Neural cell (in vitro differentiated cells): ENCODE measurements at regions not wholly inside any gene's neighbourhood (a gene's known extent, or its start where the extent isn't known, plus 50 kb on each side); places are given as distances from the start of the nearest gene placed in this dataset.

Experiments
- H2AFZ ChIP-seq: fragments of 200-600, 300-800 bp; sonication (generic), shearing (Covaris generic); 2 replicates; pipeline ENCODE4 v1.6.0; 2014; ENCODE audit warnings: low read depth, mild to moderate bottlenecking, antibody characterized with exemption, low read length, moderate library complexity
- H3F3A ChIP-seq: fragments of 200-600 bp; shearing (Covaris generic); 2 replicates; pipeline ENCODE4 v1.6.1; 2016; ENCODE audit warnings: mild to moderate bottlenecking, moderate library complexity, mixed read lengths, antibody characterized with exemption, low read length; ENCODE audit not compliant: insufficient read depth, poor library complexity, severe bottlenecking
- H3K27ac ChIP-seq: fragments of 200-600, 300-800 bp; sonication (generic), shearing (Covaris generic); 2 replicates; pipeline ENCODE4 v1.5.1; 2014; ENCODE audit warnings: mild to moderate bottlenecking, low read length, moderate library complexity
- H3K27me3 ChIP-seq: fragments of 300-800, 200-600 bp; sonication (generic), shearing (Covaris generic); 2 replicates; pipeline ENCODE4 v1.6.0; 2014; ENCODE audit warnings: mild to moderate bottlenecking, low read depth, low read length, moderate library complexity; ENCODE audit not compliant: insufficient read depth
- H3K36me3 ChIP-seq: fragments of 300-800, 200-600 bp; sonication (generic), shearing (Covaris generic); 2 replicates; pipeline ENCODE4 v1.5.1; 2014; ENCODE audit warnings: mild to moderate bottlenecking, antibody characterized with exemption, low read length, moderate library complexity; ENCODE audit not compliant: insufficient read depth
- H3K4me2 ChIP-seq: fragments of 300-800, 200-600 bp; sonication (generic), shearing (Covaris generic); 2 replicates; pipeline ENCODE4 v1.6.0; 2014; ENCODE audit warnings: mild to moderate bottlenecking, low read length
- H3K4me3 ChIP-seq: fragments of 300-800, 200-600 bp; sonication (generic), shearing (Covaris generic); 2 replicates; pipeline ENCODE4 v1.5.1; 2014; ENCODE audit warnings: mild to moderate bottlenecking, low read length, moderate library complexity
- H3K79me2 ChIP-seq: fragments of 200-600 bp; shearing (Covaris generic); replicated peaks from 2 replicates; pipeline ENCODE4 v1.6.0; 2014; ENCODE audit warnings: mild to moderate bottlenecking, low read length, moderate library complexity; ENCODE audit not compliant: insufficient read depth
- H3K9ac ChIP-seq: fragments of 300-800, 200-600 bp; sonication (generic), shearing (Covaris generic); 2 replicates; pipeline ENCODE4 v1.6.1; 2016; ENCODE audit warnings: mild to moderate bottlenecking, low read length, mixed read lengths
- H3K9me2 ChIP-seq: fragments of 200-600 bp; shearing (Covaris generic); 2 replicates; pipeline ENCODE4 v1.6.1; 2016; ENCODE audit warnings: mild to moderate bottlenecking, low read length, mixed read lengths; ENCODE audit not compliant: insufficient read depth
- H3K9me3 ChIP-seq: fragments of 200-600, 300-800 bp; sonication (generic), shearing (Covaris generic); 2 replicates; pipeline ENCODE4 v1.6.1; 2016; ENCODE audit warnings: mild to moderate bottlenecking, mixed run types, low read length, moderate library complexity, mixed read lengths
- H4K20me1 ChIP-seq: fragments of 200-600 bp; shearing (Covaris generic); 2 replicates; pipeline ENCODE4 v1.6.1; 2016; ENCODE audit warnings: mild to moderate bottlenecking, mixed run types; ENCODE audit not compliant: insufficient read depth
- EP300 ChIP-seq: fragments of 450-650 bp; conservative IDR thresholded peaks from 2 replicates; pipeline ENCODE4 v1.6.1; 2014; ENCODE audit warnings: antibody characterized with exemption, mild to moderate bottlenecking, moderate library complexity; ENCODE audit not compliant: poor library complexity, severe bottlenecking
- EZH2 ChIP-seq: fragments of 200-600, 300-800 bp; shearing (Covaris generic), sonication (generic); IDR thresholded peaks from 2 replicates; pipeline ENCODE4 v1.6.1; 2014; ENCODE audit warnings: antibody characterized with exemption, low read length, borderline replicate concordance, mild to moderate bottlenecking; ENCODE audit not compliant: insufficient read depth, poor library complexity, severe bottlenecking
- MXI1 ChIP-seq: fragments of 450-650 bp; conservative IDR thresholded peaks from 2 replicates; pipeline ENCODE4 v1.6.1; 2014; ENCODE audit warnings: antibody characterized with exemption, mild to moderate bottlenecking; ENCODE audit not compliant: poor library complexity, severe bottlenecking
- POLR2AphosphoS5 ChIP-seq: IDR thresholded peaks from 2 replicates; pipeline ENCODE4 v1.6.1; 2012
- RAD21 ChIP-seq: fragments of 450-650 bp; conservative IDR thresholded peaks from 2 replicates; pipeline ENCODE4 v1.6.1; 2014; ENCODE audit warnings: antibody characterized with exemption, mild to moderate bottlenecking, moderate library complexity
- SMC3 ChIP-seq: fragments of 450-650 bp; conservative IDR thresholded peaks from 2 replicates; pipeline ENCODE4 v1.6.1; 2014; ENCODE audit warnings: antibody characterized with exemption, mild to moderate bottlenecking, moderate library complexity; ENCODE audit not compliant: poor library complexity
- TAF1 ChIP-seq: IDR thresholded peaks from 2 replicates; pipeline ENCODE4 v1.6.1; 2012; ENCODE audit warnings: low read depth
- TF ChIP-seq, protein P1 (sequence below): fragments of 450-650 bp; IDR thresholded peaks from 2 replicates; pipeline ENCODE4 v1.5.1; 2014; ENCODE audit warnings: antibody characterized with exemption, mild to moderate bottlenecking, moderate library complexity; ENCODE audit not compliant: poor library complexity, severe bottlenecking
- TF ChIP-seq, protein P2 (sequence below): IDR thresholded peaks from 2 replicates; pipeline ENCODE4 v1.6.1; 2012; ENCODE audit warnings: borderline replicate concordance

DNA sequence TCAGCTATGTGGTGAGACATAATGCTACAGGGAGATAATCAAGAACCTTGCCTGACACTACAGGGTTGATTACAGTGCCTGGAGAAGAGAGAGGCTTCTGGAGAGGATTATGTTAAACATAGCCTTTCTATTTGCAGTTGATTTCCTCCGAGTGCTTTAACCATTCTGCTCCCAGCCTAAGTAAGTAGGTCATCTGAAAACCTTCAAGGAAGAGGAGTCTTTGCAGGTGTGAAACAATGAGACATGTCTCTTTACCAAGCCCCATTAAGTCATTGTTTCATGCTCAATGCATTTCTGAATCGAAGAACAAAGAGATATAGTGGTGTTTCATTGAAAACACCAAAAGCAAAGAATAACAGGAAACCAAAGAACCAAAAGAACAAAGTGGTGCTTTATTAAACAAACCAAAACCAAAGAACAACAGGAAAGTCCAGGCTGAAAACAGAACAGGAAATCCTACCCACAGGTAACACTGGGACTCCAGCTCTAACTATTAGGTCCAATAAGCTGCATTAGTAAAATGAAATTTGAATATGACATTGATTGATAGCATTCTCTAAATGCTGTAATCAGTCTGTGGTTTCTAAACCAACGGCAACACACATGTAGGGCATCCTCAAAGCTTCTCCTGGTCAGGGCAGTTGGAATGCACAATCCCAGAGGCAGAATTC lies 113.3 kb upstream of the SPATA31D4 start:
- Histone ChIP-seq H3F3A (no peaks in the 10 kb centered on the region), H3K9ac (no peak overlapping the region), H3K79me2 (no peaks in the 10 kb centered on the region), H3K27me3 (peaks cover 7% of the 10 kb centered on the region), H3K27ac (no peak overlapping the region), H2AFZ (no peak overlapping the region), H3K9me3 (no peaks in the 10 kb centered on the region), H3K36me3 (no peaks in the 10 kb centered on the region), H3K4me3 (no peak overlapping the region), H4K20me1 (no peaks in the 10 kb centered on the region), H3K4me2 (no peak overlapping the region), H3K9me2 (no peaks in the 10 kb centered on the region)
- TF ChIP-seq RAD21 (no peak), TAF1 (no peak), MXI1 (no peak), EZH2 (no peak), SMC3 (no peak), EP300 (no peak), POLR2AphosphoS5 (no peak)
- TF ChIP-seq, protein P1, sequence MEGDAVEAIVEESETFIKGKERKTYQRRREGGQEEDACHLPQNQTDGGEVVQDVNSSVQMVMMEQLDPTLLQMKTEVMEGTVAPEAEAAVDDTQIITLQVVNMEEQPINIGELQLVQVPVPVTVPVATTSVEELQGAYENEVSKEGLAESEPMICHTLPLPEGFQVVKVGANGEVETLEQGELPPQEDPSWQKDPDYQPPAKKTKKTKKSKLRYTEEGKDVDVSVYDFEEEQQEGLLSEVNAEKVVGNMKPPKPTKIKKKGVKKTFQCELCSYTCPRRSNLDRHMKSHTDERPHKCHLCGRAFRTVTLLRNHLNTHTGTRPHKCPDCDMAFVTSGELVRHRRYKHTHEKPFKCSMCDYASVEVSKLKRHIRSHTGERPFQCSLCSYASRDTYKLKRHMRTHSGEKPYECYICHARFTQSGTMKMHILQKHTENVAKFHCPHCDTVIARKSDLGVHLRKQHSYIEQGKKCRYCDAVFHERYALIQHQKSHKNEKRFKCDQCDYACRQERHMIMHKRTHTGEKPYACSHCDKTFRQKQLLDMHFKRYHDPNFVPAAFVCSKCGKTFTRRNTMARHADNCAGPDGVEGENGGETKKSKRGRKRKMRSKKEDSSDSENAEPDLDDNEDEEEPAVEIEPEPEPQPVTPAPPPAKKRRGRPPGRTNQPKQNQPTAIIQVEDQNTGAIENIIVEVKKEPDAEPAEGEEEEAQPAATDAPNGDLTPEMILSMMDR = no peak
- TF ChIP-seq, protein P2, sequence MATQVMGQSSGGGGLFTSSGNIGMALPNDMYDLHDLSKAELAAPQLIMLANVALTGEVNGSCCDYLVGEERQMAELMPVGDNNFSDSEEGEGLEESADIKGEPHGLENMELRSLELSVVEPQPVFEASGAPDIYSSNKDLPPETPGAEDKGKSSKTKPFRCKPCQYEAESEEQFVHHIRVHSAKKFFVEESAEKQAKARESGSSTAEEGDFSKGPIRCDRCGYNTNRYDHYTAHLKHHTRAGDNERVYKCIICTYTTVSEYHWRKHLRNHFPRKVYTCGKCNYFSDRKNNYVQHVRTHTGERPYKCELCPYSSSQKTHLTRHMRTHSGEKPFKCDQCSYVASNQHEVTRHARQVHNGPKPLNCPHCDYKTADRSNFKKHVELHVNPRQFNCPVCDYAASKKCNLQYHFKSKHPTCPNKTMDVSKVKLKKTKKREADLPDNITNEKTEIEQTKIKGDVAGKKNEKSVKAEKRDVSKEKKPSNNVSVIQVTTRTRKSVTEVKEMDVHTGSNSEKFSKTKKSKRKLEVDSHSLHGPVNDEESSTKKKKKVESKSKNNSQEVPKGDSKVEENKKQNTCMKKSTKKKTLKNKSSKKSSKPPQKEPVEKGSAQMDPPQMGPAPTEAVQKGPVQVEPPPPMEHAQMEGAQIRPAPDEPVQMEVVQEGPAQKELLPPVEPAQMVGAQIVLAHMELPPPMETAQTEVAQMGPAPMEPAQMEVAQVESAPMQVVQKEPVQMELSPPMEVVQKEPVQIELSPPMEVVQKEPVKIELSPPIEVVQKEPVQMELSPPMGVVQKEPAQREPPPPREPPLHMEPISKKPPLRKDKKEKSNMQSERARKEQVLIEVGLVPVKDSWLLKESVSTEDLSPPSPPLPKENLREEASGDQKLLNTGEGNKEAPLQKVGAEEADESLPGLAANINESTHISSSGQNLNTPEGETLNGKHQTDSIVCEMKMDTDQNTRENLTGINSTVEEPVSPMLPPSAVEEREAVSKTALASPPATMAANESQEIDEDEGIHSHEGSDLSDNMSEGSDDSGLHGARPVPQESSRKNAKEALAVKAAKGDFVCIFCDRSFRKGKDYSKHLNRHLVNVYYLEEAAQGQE = no peak

GRCh38 chr9:81815781-81816180 lies 112.4 kb upstream of the SPATA31D4 start:
- TF ChIP-seq, protein P1 = no peak
- TF ChIP-seq SMC3 = no peak
- TF ChIP-seq MXI1 = no peak
- no peak for TF ChIP-seq EZH2
- no peak for TF ChIP-seq RAD21
- TF ChIP-seq, protein P2 = no peak
- TF ChIP-seq EP300 = no peak
- no peak for TF ChIP-seq POLR2AphosphoS5
- Histone ChIP-seq H3K27ac (no peak overlapping the region), H3K79me2 (no peaks in the 10 kb centered on the region)

More at GRCh38 chr9:81815781-81816180, 112.4 kb upstream of the SPATA31D4 start:
- H3K4me2 ChIP-seq = no peak overlapping the region
- H3K36me3 ChIP-seq = no peaks in the 10 kb centered on the region
- H3K9me3 ChIP-seq = no peaks in the 10 kb centered on the region
- peaks cover 14% of the 10 kb centered on the region for H3K27me3 ChIP-seq
- H3F3A ChIP-seq = no peaks in the 10 kb centered on the region
- no peaks in the 10 kb centered on the region for H4K20me1 ChIP-seq
- no peak overlapping the region for H3K9ac ChIP-seq
- H2AFZ ChIP-seq = no peak overlapping the region
- H3K9me2 ChIP-seq = no peaks in the 10 kb centered on the region
- no peak overlapping the region for H3K4me3 ChIP-seq
